ENCODE measurements at regions not wholly inside any gene's neighbourhood (a gene's known extent, or its start where the extent isn't known, plus 50 kb on each side); places are given as distances from the start of the nearest gene placed in this dataset.

- ATAC-seq = no peak
- Histone ChIP-seq H3K9me3 (no peaks in the 10 kb centered on the region), H3K4me1 (ENCODE audit: low read depth) (no peaks in the 10 kb centered on the region), H3K36me3 (ENCODE audit: low read depth) (no peaks in the 10 kb centered on the region), H3K4me3 (no peak overlapping the region)
- TF ChIP-seq, protein P1, sequence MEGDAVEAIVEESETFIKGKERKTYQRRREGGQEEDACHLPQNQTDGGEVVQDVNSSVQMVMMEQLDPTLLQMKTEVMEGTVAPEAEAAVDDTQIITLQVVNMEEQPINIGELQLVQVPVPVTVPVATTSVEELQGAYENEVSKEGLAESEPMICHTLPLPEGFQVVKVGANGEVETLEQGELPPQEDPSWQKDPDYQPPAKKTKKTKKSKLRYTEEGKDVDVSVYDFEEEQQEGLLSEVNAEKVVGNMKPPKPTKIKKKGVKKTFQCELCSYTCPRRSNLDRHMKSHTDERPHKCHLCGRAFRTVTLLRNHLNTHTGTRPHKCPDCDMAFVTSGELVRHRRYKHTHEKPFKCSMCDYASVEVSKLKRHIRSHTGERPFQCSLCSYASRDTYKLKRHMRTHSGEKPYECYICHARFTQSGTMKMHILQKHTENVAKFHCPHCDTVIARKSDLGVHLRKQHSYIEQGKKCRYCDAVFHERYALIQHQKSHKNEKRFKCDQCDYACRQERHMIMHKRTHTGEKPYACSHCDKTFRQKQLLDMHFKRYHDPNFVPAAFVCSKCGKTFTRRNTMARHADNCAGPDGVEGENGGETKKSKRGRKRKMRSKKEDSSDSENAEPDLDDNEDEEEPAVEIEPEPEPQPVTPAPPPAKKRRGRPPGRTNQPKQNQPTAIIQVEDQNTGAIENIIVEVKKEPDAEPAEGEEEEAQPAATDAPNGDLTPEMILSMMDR (IDR thresholded peaks at IDR 0.05) = no peak
- intact Hi-C loops (cut with DNase I, micrococcal nuclease) = no loop called here
- no peak for DNase-seq
Observed at GRCh38 chr5:107803728-107804127, 133.0 kb upstream of the EFNA5 start.

- no peaks in the 10 kb centered on the region for H3K4me1 ChIP-seq (ENCODE audit: low read depth)
- H3K36me3 ChIP-seq (ENCODE audit: low read depth) = no peaks in the 10 kb centered on the region
- intact Hi-C loops (cut with DNase I, micrococcal nuclease) = no loop called here
- ATAC-seq = no peak
- TF ChIP-seq, protein P1 (IDR thresholded peaks at IDR 0.05) = no peak
- no peaks in the 10 kb centered on the region for H3K9me3 ChIP-seq
- no peak overlapping the region for H3K4me3 ChIP-seq
- no peak for DNase-seq
Observed at GRCh38 chr5:107801061-107801460, 130.3 kb upstream of the EFNA5 start.

DNA sequence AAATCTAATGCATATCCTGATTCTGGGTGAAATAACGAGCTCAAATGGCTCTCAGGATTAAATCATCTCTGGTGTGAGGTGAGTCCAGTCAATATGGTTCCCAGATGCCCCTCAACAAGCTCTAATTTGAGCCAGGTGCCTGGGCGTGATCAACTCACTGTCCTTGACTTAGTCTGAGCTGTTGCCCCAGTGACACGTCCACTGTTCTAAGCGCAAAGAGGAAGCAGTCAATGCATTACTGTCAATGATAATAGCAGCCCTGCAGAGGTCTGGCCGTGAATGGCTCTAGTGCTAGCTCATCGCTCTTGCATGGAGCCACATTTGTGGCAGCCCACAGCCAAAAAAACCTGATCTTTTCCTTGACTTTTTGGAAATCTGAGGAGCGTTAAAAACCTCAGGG lies 128.6 kb upstream of the EFNA5 start:
- Histone ChIP-seq H3K36me3 (ENCODE audit: low read depth) (no peaks in the 10 kb centered on the region), H3K4me1 (ENCODE audit: low read depth) (no peaks in the 10 kb centered on the region), H3K4me3 (no peak overlapping the region), H3K9me3 (no peaks in the 10 kb centered on the region)
- DNase-seq (no peak), ATAC-seq (no peak)
- TF ChIP-seq, protein P1 (IDR thresholded peaks at IDR 0.05) = no peak
- intact Hi-C loops (cut with DNase I, micrococcal nuclease) = no loop called here

DNA sequence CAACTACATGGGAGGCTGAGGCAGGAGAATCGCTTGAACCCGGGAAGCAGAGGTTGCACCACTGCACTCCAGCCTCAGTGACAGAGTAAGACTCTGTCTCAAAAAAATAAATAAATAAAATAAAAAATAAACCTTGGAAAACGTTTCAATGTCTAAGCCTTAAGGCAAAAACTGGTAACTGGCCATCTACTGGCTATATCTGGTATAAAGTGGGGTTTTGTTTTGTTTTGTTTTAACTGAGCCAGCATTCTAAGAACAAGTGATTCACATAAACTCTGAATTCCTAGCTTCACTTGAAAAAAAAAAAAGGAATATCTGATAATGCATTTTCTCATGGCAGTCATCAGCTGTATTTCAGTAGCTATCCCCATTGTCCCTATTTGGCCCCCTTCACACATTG lies 126.1 kb upstream of the EFNA5 start:
- H3K4me3 ChIP-seq = no peak overlapping the region
- H3K4me1 ChIP-seq (ENCODE audit: low read depth) = no peaks in the 10 kb centered on the region
- ATAC-seq (no peak), DNase-seq (no peak)
- H3K36me3 ChIP-seq (ENCODE audit: low read depth) = no peaks in the 10 kb centered on the region
- TF ChIP-seq, protein P1 (IDR thresholded peaks at IDR 0.05) = no peak
- intact Hi-C loops (cut with DNase I, micrococcal nuclease) = no loop called here
- no peaks in the 10 kb centered on the region for H3K9me3 ChIP-seq

DNA sequence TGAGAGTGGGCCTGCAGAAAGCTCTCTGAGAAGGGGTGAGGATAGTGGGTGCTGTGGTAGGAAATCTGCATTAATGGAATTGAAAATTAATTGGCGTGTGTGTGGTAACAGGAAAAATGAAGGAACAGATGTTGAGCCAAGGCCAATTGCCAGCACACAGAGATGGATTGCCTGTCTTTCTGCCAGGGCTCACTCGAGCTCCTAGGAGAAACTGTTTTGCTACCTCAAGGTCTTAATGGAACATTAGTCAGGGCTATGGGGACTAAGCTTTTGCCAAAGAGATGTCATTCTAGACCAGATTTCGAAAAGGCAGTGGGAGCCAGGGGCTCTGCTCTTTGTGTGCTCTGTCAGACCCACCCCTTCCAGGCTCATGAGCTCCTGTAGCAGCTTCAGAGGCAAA lies 124.0 kb upstream of the EFNA5 start:
- Histone ChIP-seq H3K36me3 (ENCODE audit: low read depth) (no peaks in the 10 kb centered on the region), H3K9me3 (no peaks in the 10 kb centered on the region), H3K4me1 (ENCODE audit: low read depth) (no peaks in the 10 kb centered on the region), H3K4me3 (no peak overlapping the region)
- TF ChIP-seq, protein P1 (IDR thresholded peaks at IDR 0.05) = no peak
- no peak for ATAC-seq
- intact Hi-C loops (cut with DNase I, micrococcal nuclease) = no loop called here
- DNase-seq = no peak

DNA sequence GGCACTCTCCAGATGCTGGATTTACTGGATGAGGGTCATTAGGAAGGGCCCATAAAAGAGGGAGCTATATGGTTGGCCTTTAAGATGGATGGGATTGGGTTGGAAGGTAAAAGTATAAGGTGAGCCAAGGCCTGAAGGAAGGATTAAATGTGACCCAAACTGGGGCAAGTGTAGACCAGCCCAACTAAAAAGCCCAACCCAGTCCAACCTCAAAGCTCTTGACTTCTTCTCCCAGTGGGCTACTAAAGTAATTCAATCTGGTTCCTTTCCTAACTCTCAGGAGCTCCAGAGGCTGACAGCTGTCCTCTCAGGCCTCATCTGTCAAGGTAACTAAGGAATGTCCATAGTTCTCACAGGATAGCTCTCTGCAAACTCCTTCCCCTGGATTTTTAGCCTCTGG lies 122.2 kb upstream of the EFNA5 start:
- ATAC-seq (no peak), DNase-seq (no peak)
- TF ChIP-seq, protein P1 (IDR thresholded peaks at IDR 0.05) = no peak
- no peaks in the 10 kb centered on the region for H3K9me3 ChIP-seq
- no peaks in the 10 kb centered on the region for H3K36me3 ChIP-seq (ENCODE audit: low read depth)
- intact Hi-C loops (cut with DNase I, micrococcal nuclease) = no loop called here
- no peak overlapping the region for H3K4me3 ChIP-seq
- H3K4me1 ChIP-seq (ENCODE audit: low read depth) = no peaks in the 10 kb centered on the region
